RWPE1 (cell line): ENCODE measurements at regions not wholly inside any gene's neighbourhood (a gene's known extent, or its start where the extent isn't known, plus 50 kb on each side); places are given as distances from the start of the nearest gene placed in this dataset.
"Not testable (repeated sequence)": the region's sequence is repeated elsewhere in the genome, so short reads cannot be mapped to it uniquely, and the experiment has no call there.

Experiments
- CTCF ChIA-PET: fragments of 350-600 bp; sonication (Branson Sonifier 250); formaldehyde crosslinking; extraction: SDS; loops from one replicate; lab custom pipeline; 2021; lab: Yijun Ruan, JAX
- POLR2A ChIA-PET: fragments of 400-600 bp; formaldehyde crosslinking; extraction: SDS; loops from one replicate; lab custom pipeline; 2020; ENCODE audit warnings: antibody characterized with exemption; ENCODE audit not compliant: low non-redundant PET; lab: Yijun Ruan, JAX
- DNase-seq: peaks from one replicate; pipeline ENCODE4 v3.0.0; 2012; ENCODE audit warnings: low spot score
- H3K27ac ChIP-seq: fragments of 450-650 bp; 2 replicates; pipeline ENCODE4 v1.5.1; 2017
- CTCF ChIP-seq: fragments of 450-650 bp; conservative IDR thresholded peaks from 2 replicates; pipeline ENCODE4 v1.5.1; 2017; ENCODE audit warnings: low read depth, mild to moderate bottlenecking

GRCh38 chr20:61090541-61090940 is 161.5 kb upstream of the CDH4 start:
- POLR2A ChIA-PET = no interaction called here
- CTCF ChIA-PET = no interaction called here
- no peak for DNase-seq
- no peak overlapping the region for H3K27ac ChIP-seq
- no peak for TF ChIP-seq CTCF

GRCh38 chr20:61092251-61092650 is 159.8 kb upstream of the CDH4 start:
- no peak overlapping the region for H3K27ac ChIP-seq
- ChIA-PET POLR2A (no interaction called here), CTCF (no interaction called here)
- TF ChIP-seq CTCF = no peak
- no peak for DNase-seq

- ChIA-PET POLR2A (no interaction called here), CTCF (no interaction called here)
- no peak for TF ChIP-seq CTCF
- DNase-seq = no peak
- H3K27ac ChIP-seq = no peak overlapping the region
These were observed 157.5 kb upstream of the CDH4 start for GRCh38 chr20:61094581-61094980.

GRCh38 chr20:61096463-61096862 is 155.6 kb upstream of the CDH4 start:
- DNase-seq = no peak
- CTCF ChIA-PET = interaction anchor here (0.6 to 1.0 kb wide), 2 partner anchors 12 to 274 kb away, joined by 3 read pairs; no protein-coding TSS in a partner anchor
- no peak for TF ChIP-seq CTCF
- H3K27ac ChIP-seq = no peak overlapping the region
- POLR2A ChIA-PET = no interaction called here

GRCh38 chr20:61099806-61100205 is 152.3 kb upstream of the CDH4 start:
- no peak for DNase-seq
- ChIA-PET POLR2A (no interaction called here), CTCF (no interaction called here)
- TF ChIP-seq CTCF = no peak
- H3K27ac ChIP-seq = no peak overlapping the region

GRCh38 chr20:61100489-61100888 is 151.6 kb upstream of the CDH4 start:
- ChIA-PET POLR2A (no interaction called here), CTCF (no interaction called here)
- TF ChIP-seq CTCF = no peak
- DNase-seq = no peak
- H3K27ac ChIP-seq = no peak overlapping the region

GRCh38 chr20:61101321-61101720 is 150.7 kb upstream of the CDH4 start:
- POLR2A ChIA-PET, DNase-seq: not testable (repeated sequence)

More at GRCh38 chr20:61101321-61101720, 150.7 kb upstream of the CDH4 start:
- CTCF ChIA-PET, H3K27ac ChIP-seq: not testable (repeated sequence)
